Right lobe of liver (tissue), 6 donors: ENCODE measurements at regions not wholly inside any gene's neighbourhood (a gene's known extent, or its start where the extent isn't known, plus 50 kb on each side); places are given as distances from the start of the nearest gene placed in this dataset.
"Not testable (repeated sequence)": the region's sequence is repeated elsewhere in the genome, so short reads cannot be mapped to it uniquely, and the experiment has no call there.

Experiments
- ATAC-seq, 4 donors: fragments of 200-7000 bp; cut with Tn5 transposase; one replicate each; pipeline ENCODE4 v1.9.1; 2020; ENCODE audit warnings: mild to moderate bottlenecking in 4 of 4, moderate library complexity in 4 of 4
- DNase-seq, 3 donors: peaks; one replicate each; pipeline ENCODE4 v3.0.0-alpha.2; 2020
- H3K27ac ChIP-seq, 3 donors: fragments of 200-600 bp; one replicate each; pipeline ENCODE4 v1.8.0; 2022
- H3K27me3 ChIP-seq, 2 donors: fragments of 200-600 bp; one replicate each; pipeline ENCODE4 v1.8.0; 2022
- H3K36me3 ChIP-seq, 4 donors: fragments of 200-600 bp; sonication (generic) in 1 of 4; one replicate each; pipeline versions ENCODE4 v1.5.1 to v1.8.0; 2017 to 2022; ENCODE audit warnings: control low read depth in 1 of 4
- H3K4me1 ChIP-seq, 4 donors: fragments of 200-600 bp; sonication (generic) in 1 of 4; one replicate each; pipeline versions ENCODE4 v1.5.1 to v1.8.0; 2017 to 2022; ENCODE audit warnings: control low read depth in 1 of 4
- H3K4me3 ChIP-seq, 3 donors: fragments of 200-600 bp; one replicate each; pipeline ENCODE4 v1.8.0; 2022
- H3K9me3 ChIP-seq, 4 donors: fragments of 200-600 bp; sonication (generic) in 1 of 4; one replicate each; pipeline versions ENCODE4 v1.5.1 to v1.8.0; 2017 to 2022; ENCODE audit warnings: control low read depth in 1 of 4
- CTCF ChIP-seq, 4 donors: fragments of 200-600 bp in 3 of 4; fragments of 450-650 bp in 1 of 4; IDR thresholded peaks; one replicate each; pipeline versions ENCODE4 v1.5.1 to v1.8.0; 2016 to 2022; ENCODE audit warnings: antibody characterized with exemption in 4 of 4, mild to moderate bottlenecking in 2 of 4
- POLR2A ChIP-seq: fragments of 450-650 bp; IDR thresholded peaks from one replicate; pipeline ENCODE4 v1.6.1; 2017; ENCODE audit warnings: antibody characterized with exemption, mild to moderate bottlenecking
- WGBS: methylation state at CpG from one replicate; pipeline ENCODE4 v1.1.6; 2018; ENCODE audit warnings: low coverage, low lambda C conversion rate; ENCODE audit not compliant: insufficient coverage; ENCODE audit errors: missing lambda C conversion rate; 5-methylcytosine and 5-hydroxymethylcytosine counted together
- intact Hi-C, 2 donors: fragments of 100-400 bp; cut with DNase I; formaldehyde crosslinking; loops; one replicate each; pipeline versions ENCODE4 v1.11.2 to v1.14.1; 2022
- donor health status: DM: no; HTN: yes; CAD: no.
- donor health status: DM: no; HTN: no; CAD: no.
- donor health status: DM: no; HTN: no; CAD: no.
- donor health status: DM: no; HTN: yes; CAD: no.
- donor health status: DM: no; HTN: yes; CAD: no.

DNA sequence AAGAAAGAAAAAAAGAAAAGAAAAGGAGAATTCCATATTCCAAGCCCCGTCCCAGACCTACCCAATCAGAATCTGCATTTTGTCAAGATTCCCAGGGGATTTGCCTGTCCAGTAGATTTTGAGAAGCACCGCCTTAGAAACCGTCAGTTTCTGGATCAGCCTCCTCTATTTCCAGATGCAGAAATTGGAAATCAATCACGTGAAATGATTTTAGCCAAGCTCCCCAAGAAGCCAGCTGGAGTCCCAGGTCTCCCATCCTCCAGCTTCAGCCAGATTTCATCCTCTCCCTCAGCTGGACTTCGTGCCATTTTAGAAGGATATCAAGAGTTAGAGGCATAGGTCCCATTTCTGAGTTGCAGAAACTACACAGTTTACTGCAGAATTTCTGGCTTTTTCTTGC is 629.3 kb downstream of the MID1IP1 start:
- no peak for TF ChIP-seq POLR2A
- no peak for TF ChIP-seq CTCF (IDR thresholded peaks at IDR 0.05)
- WGBS, result 88% methylated on average over 5 of the region's 5 CpGs

GRCh38 chrX:39431893-39432292 is 630.6 kb downstream of the MID1IP1 start:
- DNase-seq (no peak), ATAC-seq (peak; percentile 80 to 87 (median 84))
- Histone ChIP-seq H3K4me1 (peaks cover 0 to 6% (median 2%) of the 10 kb centered on the region in 4 donors), H3K36me3 (no peaks in the 10 kb centered on the region), H3K27ac (no peak overlapping the region), H3K9me3 (no peaks in the 10 kb centered on the region), H3K27me3 (no peaks in the 10 kb centered on the region), H3K4me3 (no peak overlapping the region)
- 4% methylated on average over 2 of the region's 2 CpGs for WGBS
- intact Hi-C loops, result no loop called here
- TF ChIP-seq CTCF (IDR thresholded peaks at IDR 0.05) (no peak), POLR2A (no peak)

More for the DNA sequence above, 629.3 kb downstream of the MID1IP1 start:
- Histone ChIP-seq H3K36me3 (no peaks in the 10 kb centered on the region), H3K4me1 (peaks cover 0 to 6% (median 2%) of the 10 kb centered on the region in 4 donors), H3K27ac (no peak overlapping the region), H3K9me3 (no peaks in the 10 kb centered on the region), H3K4me3 (no peak overlapping the region), H3K27me3 (no peaks in the 10 kb centered on the region)
- DNase-seq (no peak), ATAC-seq (no peak)
- intact Hi-C loops, result no loop called here

GRCh38 chrX:39434671-39435070 is 633.4 kb downstream of the MID1IP1 start:
- intact Hi-C loops, ATAC-seq: not testable (repeated sequence)
- WGBS, result 54% methylated on average over 5 of the region's 5 CpGs

GRCh38 chrX:39436538-39436937 is 635.3 kb downstream of the MID1IP1 start:
- DNase-seq, H3K4me3 ChIP-seq, H3K27me3 ChIP-seq, H3K36me3 ChIP-seq, ATAC-seq, H3K27ac ChIP-seq, H3K9me3 ChIP-seq, intact Hi-C loops: not testable (repeated sequence)
- peaks cover 0 to 12% (median 3%) of the 10 kb centered on the region in 4 donors for H3K4me1 ChIP-seq
- WGBS, result 55% methylated on average over 4 of the region's 4 CpGs

More at GRCh38 chrX:39434671-39435070, 633.4 kb downstream of the MID1IP1 start:
- H3K27ac ChIP-seq, H3K9me3 ChIP-seq, DNase-seq, H3K36me3 ChIP-seq, H3K4me3 ChIP-seq, H3K27me3 ChIP-seq: not testable (repeated sequence)
- H3K4me1 ChIP-seq, result peaks cover 0 to 13% (median 3%) of the 10 kb centered on the region in 4 donors

GRCh38 chrX:39437670-39438441 is 636.6 kb downstream of the MID1IP1 start:
- Histone ChIP-seq H3K4me1 (peaks cover 0 to 9% (median 0%) of the 10 kb centered on the region in 4 donors), H3K9me3 (no peaks in the 10 kb centered on the region), H3K27me3 (no peaks in the 10 kb centered on the region), H3K4me3 (no peak overlapping the region), H3K27ac (no peak overlapping the region), H3K36me3 (no peaks in the 10 kb centered on the region)
- ATAC-seq (peak; percentile 80 to 96 (median 88)), DNase-seq (peak in 1 of 3 donors; percentile 60)
- WGBS, result 38% methylated on average over 6 of the region's 8 CpGs
- TF ChIP-seq POLR2A, result no peak
- TF ChIP-seq CTCF (IDR thresholded peaks at IDR 0.05), result no peak
- intact Hi-C loops, result no loop called here
